ENCODE measurements at regions not wholly inside any gene's neighbourhood (a gene's known extent, or its start where the extent isn't known, plus 50 kb on each side); places are given as distances from the start of the nearest gene placed in this dataset.

- TF ChIP-seq CTCF (IDR thresholded peaks at IDR 0.05; ENCODE audit: borderline replicate concordance, extremely low read depth, low read length, poor library complexity, severe bottlenecking) = no peak
- TF ChIP-seq EZH2 (IDR thresholded peaks at IDR 0.05; ENCODE audit: borderline replicate concordance, low read depth, low read length, severe bottlenecking) = no peak
Measured at GRCh38 chr19:33891773-33892172, 95.1 kb downstream of the KCTD15 start.
